ENCODE measurements at regions not wholly inside any gene's neighbourhood (a gene's known extent, or its start where the extent isn't known, plus 50 kb on each side); places are given as distances from the start of the nearest gene placed in this dataset.

- ATAC-seq, result no peak
- no peak overlapping the region for H3K4me3 Mint-ChIP-seq
- H3K9me3 Mint-ChIP-seq, result no peaks in the 10 kb centered on the region
- ChIA-PET CTCF (no interaction called here), POLR2A (no interaction called here)
- TF ChIP-seq, protein P1, sequence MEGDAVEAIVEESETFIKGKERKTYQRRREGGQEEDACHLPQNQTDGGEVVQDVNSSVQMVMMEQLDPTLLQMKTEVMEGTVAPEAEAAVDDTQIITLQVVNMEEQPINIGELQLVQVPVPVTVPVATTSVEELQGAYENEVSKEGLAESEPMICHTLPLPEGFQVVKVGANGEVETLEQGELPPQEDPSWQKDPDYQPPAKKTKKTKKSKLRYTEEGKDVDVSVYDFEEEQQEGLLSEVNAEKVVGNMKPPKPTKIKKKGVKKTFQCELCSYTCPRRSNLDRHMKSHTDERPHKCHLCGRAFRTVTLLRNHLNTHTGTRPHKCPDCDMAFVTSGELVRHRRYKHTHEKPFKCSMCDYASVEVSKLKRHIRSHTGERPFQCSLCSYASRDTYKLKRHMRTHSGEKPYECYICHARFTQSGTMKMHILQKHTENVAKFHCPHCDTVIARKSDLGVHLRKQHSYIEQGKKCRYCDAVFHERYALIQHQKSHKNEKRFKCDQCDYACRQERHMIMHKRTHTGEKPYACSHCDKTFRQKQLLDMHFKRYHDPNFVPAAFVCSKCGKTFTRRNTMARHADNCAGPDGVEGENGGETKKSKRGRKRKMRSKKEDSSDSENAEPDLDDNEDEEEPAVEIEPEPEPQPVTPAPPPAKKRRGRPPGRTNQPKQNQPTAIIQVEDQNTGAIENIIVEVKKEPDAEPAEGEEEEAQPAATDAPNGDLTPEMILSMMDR (IDR thresholded peaks at IDR 0.05), result no peak
- no peaks in the 10 kb centered on the region for H3K27me3 Mint-ChIP-seq
- H3K27ac Mint-ChIP-seq, result no peak overlapping the region
- H3K36me3 Mint-ChIP-seq (ENCODE audit: low read depth), result no peaks in the 10 kb centered on the region
- DNase-seq, result no peak
- intact Hi-C loops (cut with micrococcal nuclease), result no loop called here
- no peaks in the 10 kb centered on the region for H3K4me1 Mint-ChIP-seq (ENCODE audit: low read depth)
Measured at GRCh38 chrX:141443922-141444321, 140.6 kb downstream of the SPANXA1 start.

DNA sequence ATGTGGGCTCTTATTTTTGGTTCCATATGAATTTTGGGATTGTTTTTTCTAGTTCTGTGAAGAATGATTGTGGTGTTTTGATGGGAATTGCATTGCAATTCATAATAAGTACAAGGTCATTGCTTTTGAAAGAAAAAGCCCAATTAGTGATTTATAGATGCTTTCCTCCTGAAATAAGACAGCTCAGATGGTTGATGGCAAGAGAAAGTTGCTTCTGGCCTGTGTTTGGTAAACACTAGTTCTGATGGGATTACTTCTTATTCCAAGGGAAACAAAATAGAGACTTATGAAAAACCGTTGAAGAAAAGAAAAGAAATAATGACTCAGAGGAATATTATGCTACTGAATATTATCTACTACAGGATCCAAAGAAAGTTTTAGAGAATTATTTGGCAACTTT is 144.9 kb downstream of the SPANXA1 start:
- Mint-ChIP-seq H3K27me3 (no peaks in the 10 kb centered on the region), H3K36me3 (ENCODE audit: low read depth) (no peaks in the 10 kb centered on the region), H3K4me3 (no peak overlapping the region), H3K9me3 (no peaks in the 10 kb centered on the region), H3K27ac (no peak overlapping the region), H3K4me1 (ENCODE audit: low read depth) (no peaks in the 10 kb centered on the region)
- TF ChIP-seq, protein P1 (IDR thresholded peaks at IDR 0.05), result no peak
- intact Hi-C loops (cut with micrococcal nuclease), result no loop called here
- ATAC-seq (no peak), DNase-seq (no peak)
- CTCF ChIA-PET, result no interaction called here
- POLR2A ChIA-PET, result no interaction called here

GRCh38 chrX:141415889-141416288 is 168.6 kb downstream of the SPANXA1 start:
- CTCF ChIA-PET, result no interaction called here
- intact Hi-C loops (cut with micrococcal nuclease), result no loop called here
- Mint-ChIP-seq H3K9me3 (no peaks in the 10 kb centered on the region), H3K27ac (no peak overlapping the region), H3K36me3 (ENCODE audit: low read depth) (no peaks in the 10 kb centered on the region), H3K4me1 (ENCODE audit: low read depth) (no peaks in the 10 kb centered on the region), H3K27me3 (no peaks in the 10 kb centered on the region), H3K4me3 (no peak overlapping the region)
- TF ChIP-seq, protein P1 (IDR thresholded peaks at IDR 0.05), result no peak
- ATAC-seq (no peak), DNase-seq (no peak)
- POLR2A ChIA-PET, result no interaction called here

GRCh38 chrX:141405853-141406492 is 163.7 kb upstream of the SPANXC start:
- TF ChIP-seq, protein P1 (IDR thresholded peaks at IDR 0.05), result no peak
- Mint-ChIP-seq H3K27ac (no peak overlapping the region), H3K4me1 (ENCODE audit: low read depth) (no peaks in the 10 kb centered on the region), H3K27me3 (no peaks in the 10 kb centered on the region), H3K9me3 (no peaks in the 10 kb centered on the region), H3K36me3 (ENCODE audit: low read depth) (no peaks in the 10 kb centered on the region), H3K4me3 (no peak overlapping the region)
- intact Hi-C loops (cut with micrococcal nuclease), result no loop called here
- CTCF ChIA-PET, result no interaction called here
- ATAC-seq (no peak), DNase-seq (no peak)
- POLR2A ChIA-PET, result no interaction called here

- intact Hi-C loops (cut with micrococcal nuclease), result no loop called here
- Mint-ChIP-seq H3K27me3 (no peaks in the 10 kb centered on the region), H3K4me1 (ENCODE audit: low read depth) (no peaks in the 10 kb centered on the region), H3K36me3 (ENCODE audit: low read depth) (no peaks in the 10 kb centered on the region), H3K4me3 (no peak overlapping the region), H3K27ac (no peak overlapping the region), H3K9me3 (no peaks in the 10 kb centered on the region)
- TF ChIP-seq, protein P1 (IDR thresholded peaks at IDR 0.05), result no peak
- CTCF ChIA-PET, result no interaction called here
- DNase-seq (no peak), ATAC-seq (no peak)
- POLR2A ChIA-PET, result no interaction called here
Measured at GRCh38 chrX:141405486-141405852, 163.2 kb upstream of the SPANXC start.
